ENCODE measurements at regions not wholly inside any gene's neighbourhood (a gene's known extent, or its start where the extent isn't known, plus 50 kb on each side); places are given as distances from the start of the nearest gene placed in this dataset.

DNA sequence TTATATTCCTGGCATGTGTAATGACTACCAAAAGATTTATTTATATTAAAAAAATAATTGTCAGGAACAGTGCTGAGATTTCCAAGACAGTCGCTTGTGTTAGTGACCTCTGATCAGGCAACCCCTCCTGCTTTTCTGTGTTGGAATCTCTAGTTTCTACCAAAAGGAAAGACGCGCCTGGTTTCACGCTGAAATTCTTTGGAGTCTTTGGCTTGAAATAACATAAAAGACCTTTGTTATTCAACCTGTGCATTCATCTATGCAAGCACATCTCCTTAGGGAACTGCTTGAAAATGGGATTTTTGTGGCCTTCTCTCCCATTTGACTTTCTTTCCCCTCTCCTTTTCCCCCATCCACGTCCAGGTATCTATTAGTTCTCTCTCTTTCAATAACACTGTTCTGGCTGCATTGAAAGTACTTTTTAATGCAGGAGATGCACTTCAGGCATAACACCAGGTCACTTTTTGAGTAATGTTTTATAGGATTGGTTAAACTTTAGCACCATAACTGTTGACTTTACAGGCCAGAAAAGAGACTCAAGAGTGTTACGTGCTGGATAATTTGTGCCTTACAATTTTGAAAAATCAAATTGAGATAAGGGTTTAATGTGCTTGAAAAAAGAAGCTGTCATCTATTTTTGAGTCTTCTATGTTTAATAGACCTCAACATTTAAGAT, 172.7 kb downstream of the GPAT3 start:
- no peak for TF ChIP-seq POLR2A (IDR thresholded peaks at IDR 0.05)
- TF ChIP-seq, protein P1, sequence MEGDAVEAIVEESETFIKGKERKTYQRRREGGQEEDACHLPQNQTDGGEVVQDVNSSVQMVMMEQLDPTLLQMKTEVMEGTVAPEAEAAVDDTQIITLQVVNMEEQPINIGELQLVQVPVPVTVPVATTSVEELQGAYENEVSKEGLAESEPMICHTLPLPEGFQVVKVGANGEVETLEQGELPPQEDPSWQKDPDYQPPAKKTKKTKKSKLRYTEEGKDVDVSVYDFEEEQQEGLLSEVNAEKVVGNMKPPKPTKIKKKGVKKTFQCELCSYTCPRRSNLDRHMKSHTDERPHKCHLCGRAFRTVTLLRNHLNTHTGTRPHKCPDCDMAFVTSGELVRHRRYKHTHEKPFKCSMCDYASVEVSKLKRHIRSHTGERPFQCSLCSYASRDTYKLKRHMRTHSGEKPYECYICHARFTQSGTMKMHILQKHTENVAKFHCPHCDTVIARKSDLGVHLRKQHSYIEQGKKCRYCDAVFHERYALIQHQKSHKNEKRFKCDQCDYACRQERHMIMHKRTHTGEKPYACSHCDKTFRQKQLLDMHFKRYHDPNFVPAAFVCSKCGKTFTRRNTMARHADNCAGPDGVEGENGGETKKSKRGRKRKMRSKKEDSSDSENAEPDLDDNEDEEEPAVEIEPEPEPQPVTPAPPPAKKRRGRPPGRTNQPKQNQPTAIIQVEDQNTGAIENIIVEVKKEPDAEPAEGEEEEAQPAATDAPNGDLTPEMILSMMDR (IDR thresholded peaks at IDR 0.05 in 4 of 5, conservative IDR thresholded peaks at IDR 0.05 in 1 of 5): no peak
